ENCODE measurements at regions not wholly inside any gene's neighbourhood (a gene's known extent, or its start where the extent isn't known, plus 50 kb on each side); places are given as distances from the start of the nearest gene placed in this dataset.

DNA sequence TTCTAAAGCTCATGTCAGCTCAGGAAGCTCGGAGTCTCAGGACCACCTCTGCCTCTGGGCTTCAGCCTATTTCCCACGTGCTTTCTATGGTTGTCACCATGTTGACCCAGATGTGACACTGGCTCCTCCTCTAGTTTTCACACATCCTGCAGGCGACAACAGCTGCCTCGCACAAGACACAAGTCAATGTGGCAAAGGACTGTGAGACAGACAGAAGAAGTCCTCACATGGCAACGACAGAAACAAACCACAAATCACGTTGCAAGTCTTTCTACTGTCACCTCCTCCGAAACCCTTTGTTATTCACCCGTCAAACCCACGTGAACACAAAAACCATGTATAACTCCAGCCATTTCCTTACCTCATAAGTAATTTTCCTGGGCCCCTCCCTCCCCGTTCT is 194.5 kb downstream of the MEX3B start:
- no peak for ATAC-seq
- no peaks in the 10 kb centered on the region for H3K4me1 ChIP-seq
- 84 to 89% methylated on average over 10 of the region's 10 CpGs for WGBS, 2 donors (ENCODE audit: low coverage in 1 of 2)
- no peak overlapping the region for H3K4me3 ChIP-seq
- TF ChIP-seq EP300 (IDR thresholded peaks at IDR 0.05): no peak
- no peak overlapping the region for H3K27ac ChIP-seq
- no peaks in the 10 kb centered on the region for H3K27me3 ChIP-seq
- no peaks in the 10 kb centered on the region for H3K9me3 ChIP-seq
- no peaks in the 10 kb centered on the region for H3K36me3 ChIP-seq

DNA sequence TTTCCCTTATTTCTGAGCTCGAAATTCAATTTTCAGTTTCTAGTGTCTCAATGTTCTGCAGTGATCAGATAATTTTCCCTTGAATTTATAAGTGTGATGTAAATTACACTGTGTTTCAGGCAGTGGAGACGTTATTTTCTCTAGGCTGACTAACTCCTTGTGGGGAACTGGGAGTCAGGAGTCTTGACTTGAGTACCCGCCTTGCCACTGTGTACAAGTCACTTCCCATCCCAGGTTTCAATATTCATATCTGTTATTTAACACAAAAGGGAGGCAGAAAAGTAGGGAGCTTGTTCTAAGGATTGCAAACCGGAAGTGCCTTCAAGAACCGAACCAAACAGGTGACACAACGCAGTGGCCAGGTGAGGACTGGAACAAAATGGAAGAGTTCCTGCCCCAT is 196.5 kb downstream of the MEX3B start:
- Histone ChIP-seq H3K27me3 (no peaks in the 10 kb centered on the region), H3K9me3 (no peaks in the 10 kb centered on the region), H3K27ac (no peak overlapping the region), H3K4me3 (no peak overlapping the region), H3K4me1 (no peaks in the 10 kb centered on the region), H3K36me3 (no peaks in the 10 kb centered on the region)
- TF ChIP-seq EP300 (IDR thresholded peaks at IDR 0.05) (no peak), POLR2A (IDR thresholded peaks at IDR 0.05) (no peak), POLR2AphosphoS5 (IDR thresholded peaks at IDR 0.05) (no peak)
- TF ChIP-seq, protein P1, sequence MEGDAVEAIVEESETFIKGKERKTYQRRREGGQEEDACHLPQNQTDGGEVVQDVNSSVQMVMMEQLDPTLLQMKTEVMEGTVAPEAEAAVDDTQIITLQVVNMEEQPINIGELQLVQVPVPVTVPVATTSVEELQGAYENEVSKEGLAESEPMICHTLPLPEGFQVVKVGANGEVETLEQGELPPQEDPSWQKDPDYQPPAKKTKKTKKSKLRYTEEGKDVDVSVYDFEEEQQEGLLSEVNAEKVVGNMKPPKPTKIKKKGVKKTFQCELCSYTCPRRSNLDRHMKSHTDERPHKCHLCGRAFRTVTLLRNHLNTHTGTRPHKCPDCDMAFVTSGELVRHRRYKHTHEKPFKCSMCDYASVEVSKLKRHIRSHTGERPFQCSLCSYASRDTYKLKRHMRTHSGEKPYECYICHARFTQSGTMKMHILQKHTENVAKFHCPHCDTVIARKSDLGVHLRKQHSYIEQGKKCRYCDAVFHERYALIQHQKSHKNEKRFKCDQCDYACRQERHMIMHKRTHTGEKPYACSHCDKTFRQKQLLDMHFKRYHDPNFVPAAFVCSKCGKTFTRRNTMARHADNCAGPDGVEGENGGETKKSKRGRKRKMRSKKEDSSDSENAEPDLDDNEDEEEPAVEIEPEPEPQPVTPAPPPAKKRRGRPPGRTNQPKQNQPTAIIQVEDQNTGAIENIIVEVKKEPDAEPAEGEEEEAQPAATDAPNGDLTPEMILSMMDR (IDR thresholded peaks at IDR 0.05): no peak
- 86 to 88% methylated on average over 5 of the region's 6 CpGs for WGBS, 2 donors (ENCODE audit: low coverage in 1 of 2)
- ATAC-seq: no peak

DNA sequence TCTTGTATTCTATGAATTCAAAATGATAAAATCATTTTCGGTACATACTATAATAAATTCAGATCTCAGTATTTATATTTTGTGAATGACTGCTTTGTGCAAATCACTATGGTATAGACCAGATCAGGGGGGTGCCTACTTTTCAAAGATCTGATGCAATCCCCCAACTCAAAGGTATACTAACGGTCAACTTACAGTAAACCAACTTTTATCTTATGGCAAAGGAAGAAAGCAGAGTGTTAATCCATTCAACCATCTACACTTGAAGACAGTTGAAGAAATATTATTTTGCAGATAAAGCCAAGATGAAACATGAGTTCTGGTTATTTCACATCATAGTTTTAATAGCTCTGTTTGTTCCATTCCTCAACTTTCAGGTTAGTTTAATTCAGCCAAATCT is 197.1 kb downstream of the MEX3B start:
- Histone ChIP-seq H3K27ac (no peak overlapping the region), H3K27me3 (no peaks in the 10 kb centered on the region), H3K36me3 (no peaks in the 10 kb centered on the region), H3K9me3 (no peaks in the 10 kb centered on the region), H3K4me1 (no peaks in the 10 kb centered on the region), H3K4me3 (no peak overlapping the region)
- TF ChIP-seq EP300 (IDR thresholded peaks at IDR 0.05) (no peak), POLR2A (IDR thresholded peaks at IDR 0.05) (no peak), POLR2AphosphoS5 (IDR thresholded peaks at IDR 0.05) (no peak)
- TF ChIP-seq, protein P1 (IDR thresholded peaks at IDR 0.05): no peak
- no peak for ATAC-seq
- 77 to 90% methylated on average over 1 to 2 of the region's 2 CpGs for WGBS, 2 donors (ENCODE audit: low coverage in 1 of 2)

DNA sequence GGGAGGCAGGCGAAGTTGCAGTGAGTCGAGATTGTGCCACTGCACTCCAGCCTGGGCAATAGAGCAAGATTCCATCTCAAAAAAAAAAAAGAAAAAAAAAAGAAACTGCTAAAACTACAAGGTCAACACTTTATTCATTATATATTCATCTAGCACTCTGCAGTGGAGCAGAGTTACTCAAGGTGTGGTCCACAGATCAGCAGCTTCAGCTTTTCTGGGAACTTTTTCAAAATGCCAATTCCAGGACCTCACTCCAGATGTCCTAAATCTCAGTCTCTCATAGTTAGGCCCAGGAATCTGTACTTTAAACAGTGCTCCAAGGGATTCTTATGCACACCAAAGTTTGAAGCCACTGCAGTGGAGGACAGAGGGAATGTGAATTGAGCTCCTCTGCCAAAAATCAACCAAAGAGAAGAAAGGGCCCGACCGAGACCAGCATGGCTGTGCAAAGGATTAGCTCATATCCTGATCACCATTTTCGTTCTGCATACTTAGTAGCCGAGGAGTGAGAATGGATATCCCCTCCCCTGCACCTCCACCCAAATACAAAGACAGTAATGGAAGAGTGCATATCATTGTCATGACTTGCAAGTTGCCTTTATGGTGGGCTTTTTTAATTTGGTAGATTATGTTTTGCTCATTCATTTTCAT is 201.9 kb downstream of the MEX3B start:
- H3K4me1 ChIP-seq: no peaks in the 10 kb centered on the region
- TF ChIP-seq POLR2AphosphoS5 (IDR thresholded peaks at IDR 0.05): no peak
- TF ChIP-seq POLR2A (IDR thresholded peaks at IDR 0.05): no peak
- TF ChIP-seq, protein P1 (IDR thresholded peaks at IDR 0.05): no peak
- no peak for TF ChIP-seq EP300 (IDR thresholded peaks at IDR 0.05)
- H3K4me3 ChIP-seq: no peak overlapping the region
- no peak overlapping the region for H3K27ac ChIP-seq
- H3K9me3 ChIP-seq: no peaks in the 10 kb centered on the region
- H3K27me3 ChIP-seq: no peaks in the 10 kb centered on the region
- WGBS, 2 donors (ENCODE audit: low coverage in 1 of 2): 72 to 78% methylated on average over 4 to 6 of the region's 6 CpGs
- no peak for ATAC-seq
- no peaks in the 10 kb centered on the region for H3K36me3 ChIP-seq

DNA sequence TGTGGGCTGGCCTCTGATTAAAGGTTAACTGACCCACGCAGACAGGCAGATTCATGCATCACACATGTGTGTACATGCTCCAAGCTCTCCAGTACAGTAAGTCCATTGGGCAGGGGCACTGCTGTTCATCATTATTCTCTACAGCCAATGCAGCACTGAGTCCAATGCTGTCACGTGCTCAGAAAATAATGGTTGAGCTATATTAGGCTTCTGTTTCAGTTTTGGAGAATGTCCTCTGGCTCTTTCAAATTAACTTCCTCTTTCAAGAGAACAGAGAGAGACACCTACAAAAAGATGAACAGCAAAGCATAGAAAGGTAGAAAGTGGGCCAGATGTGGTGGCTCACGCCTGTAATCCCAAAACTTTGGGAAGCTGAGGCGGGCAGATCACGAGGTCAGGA is 202.6 kb downstream of the MEX3B start:
- no peaks in the 10 kb centered on the region for H3K4me1 ChIP-seq
- H3K27ac ChIP-seq: no peak overlapping the region
- no peaks in the 10 kb centered on the region for H3K9me3 ChIP-seq
- no peak for ATAC-seq
- no peaks in the 10 kb centered on the region for H3K27me3 ChIP-seq
- WGBS, 2 donors (ENCODE audit: low coverage in 1 of 2): 88 to 93% methylated on average over 1 to 5 of the region's 5 CpGs
- H3K4me3 ChIP-seq: no peak overlapping the region
- TF ChIP-seq POLR2AphosphoS5 (IDR thresholded peaks at IDR 0.05) (no peak), POLR2A (IDR thresholded peaks at IDR 0.05) (no peak), EP300 (IDR thresholded peaks at IDR 0.05) (no peak)
- TF ChIP-seq, protein P1 (IDR thresholded peaks at IDR 0.05): no peak
- H3K36me3 ChIP-seq: no peaks in the 10 kb centered on the region

Measured in gastroesophageal sphincter (tissue), 4 donors.